Hepatocyte (in vitro differentiated cells): ENCODE measurements at regions not wholly inside any gene's neighbourhood (a gene's known extent, or its start where the extent isn't known, plus 50 kb on each side); places are given as distances from the start of the nearest gene placed in this dataset.
"Not testable (repeated sequence)": the region's sequence is repeated elsewhere in the genome, so short reads cannot be mapped to it uniquely, and the experiment has no call there.

Experiments used
- EZH2 ChIP-seq: fragments of 200-600 bp; sonication (generic); IDR thresholded peaks from 2 replicates; pipeline ENCODE4 v1.6.1; 2016; ENCODE audit warnings: antibody characterized with exemption, mild to moderate bottlenecking, borderline replicate concordance
- EZH2phosphoT487 ChIP-seq: fragments of 200-600 bp; sonication (generic); IDR thresholded peaks from one replicate; pipeline ENCODE4 v1.6.1; 2018; ENCODE audit warnings: antibody characterized with exemption, mild to moderate bottlenecking, low read depth, moderate library complexity; ENCODE audit not compliant: unreplicated experiment, severe bottlenecking
- TF ChIP-seq, protein P1 (sequence below): fragments of 200-600 bp; sonication (generic); IDR thresholded peaks from 2 replicates; pipeline ENCODE4 v1.5.1; 2016; ENCODE audit warnings: antibody characterized with exemption, mild to moderate bottlenecking; ENCODE audit not compliant: poor library complexity

GRCh38 chr5:176018598-176018997, 50.5 kb upstream of the THOC3 start:
- TF ChIP-seq, protein P1, sequence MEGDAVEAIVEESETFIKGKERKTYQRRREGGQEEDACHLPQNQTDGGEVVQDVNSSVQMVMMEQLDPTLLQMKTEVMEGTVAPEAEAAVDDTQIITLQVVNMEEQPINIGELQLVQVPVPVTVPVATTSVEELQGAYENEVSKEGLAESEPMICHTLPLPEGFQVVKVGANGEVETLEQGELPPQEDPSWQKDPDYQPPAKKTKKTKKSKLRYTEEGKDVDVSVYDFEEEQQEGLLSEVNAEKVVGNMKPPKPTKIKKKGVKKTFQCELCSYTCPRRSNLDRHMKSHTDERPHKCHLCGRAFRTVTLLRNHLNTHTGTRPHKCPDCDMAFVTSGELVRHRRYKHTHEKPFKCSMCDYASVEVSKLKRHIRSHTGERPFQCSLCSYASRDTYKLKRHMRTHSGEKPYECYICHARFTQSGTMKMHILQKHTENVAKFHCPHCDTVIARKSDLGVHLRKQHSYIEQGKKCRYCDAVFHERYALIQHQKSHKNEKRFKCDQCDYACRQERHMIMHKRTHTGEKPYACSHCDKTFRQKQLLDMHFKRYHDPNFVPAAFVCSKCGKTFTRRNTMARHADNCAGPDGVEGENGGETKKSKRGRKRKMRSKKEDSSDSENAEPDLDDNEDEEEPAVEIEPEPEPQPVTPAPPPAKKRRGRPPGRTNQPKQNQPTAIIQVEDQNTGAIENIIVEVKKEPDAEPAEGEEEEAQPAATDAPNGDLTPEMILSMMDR: not testable (repeated sequence)
- TF ChIP-seq EZH2, EZH2phosphoT487: not testable (repeated sequence)
